ENCODE measurements at regions not wholly inside any gene's neighbourhood (a gene's known extent, or its start where the extent isn't known, plus 50 kb on each side); places are given as distances from the start of the nearest gene placed in this dataset.

DNA sequence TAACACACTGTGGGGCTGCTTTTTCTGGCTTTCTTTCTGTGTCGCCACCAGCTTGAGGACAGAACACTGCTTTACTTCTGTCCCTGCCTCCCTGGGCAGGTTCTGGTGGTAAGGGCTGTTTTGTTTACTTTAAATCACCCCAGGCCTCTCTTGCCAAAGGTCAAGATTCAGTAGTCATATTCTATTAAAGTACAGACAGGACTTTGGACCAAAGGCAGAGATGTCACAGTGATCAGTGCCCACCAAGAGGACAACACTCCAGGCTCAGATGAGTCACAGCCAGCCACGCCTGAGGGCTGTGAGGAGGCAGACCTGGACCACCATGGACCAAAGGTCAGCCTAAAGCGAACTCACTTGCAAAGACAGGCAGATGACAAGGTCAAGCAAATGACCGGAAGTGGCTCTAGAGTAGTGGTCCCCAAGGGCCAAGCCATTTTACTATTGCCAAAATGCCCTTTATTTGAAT lies 200.0 kb downstream of the RHOU start:
- H3K27ac ChIP-seq (ENCODE audit: low read length): no peak overlapping the region
- H3K27me3 ChIP-seq (ENCODE audit: control insufficient read depth, insufficient read depth, low read length): no peaks in the 10 kb centered on the region
- H3K4me3 ChIP-seq (ENCODE audit: low read depth in 2 of 2, low read length in 2 of 2): no peak overlapping the region
- in situ Hi-C loops (cut with HindIII; ENCODE audit: low pct_unique_long_range_greater_than_20kb, low sequenced_read_pairs) (no loop called here), intact Hi-C loops (cut with micrococcal nuclease; ENCODE audit: unreplicated experiment) (no loop called here)
- no peaks in the 10 kb centered on the region for H3K9me3 ChIP-seq (ENCODE audit: control insufficient read depth, insufficient read depth, low read depth, low read length)
- ChIA-PET CTCF (no interaction called here), POLR2A (no interaction called here)
- no peak for DNase-seq (ENCODE audit: low read depth, low spot score)
- ATAC-seq: no peak
- BruUV-seq (replicated peaks): no TSS peak
- no peak for TF ChIP-seq TCF7L2 (IDR thresholded peaks at IDR 0.05; ENCODE audit: low read depth, low read length)
- no peaks in the 10 kb centered on the region for H3K36me3 ChIP-seq (ENCODE audit: control insufficient read depth, insufficient read depth, low read length)
- no peaks in the 10 kb centered on the region for H3K4me1 ChIP-seq (ENCODE audit: control insufficient read depth, insufficient read depth, low read length)

DNA sequence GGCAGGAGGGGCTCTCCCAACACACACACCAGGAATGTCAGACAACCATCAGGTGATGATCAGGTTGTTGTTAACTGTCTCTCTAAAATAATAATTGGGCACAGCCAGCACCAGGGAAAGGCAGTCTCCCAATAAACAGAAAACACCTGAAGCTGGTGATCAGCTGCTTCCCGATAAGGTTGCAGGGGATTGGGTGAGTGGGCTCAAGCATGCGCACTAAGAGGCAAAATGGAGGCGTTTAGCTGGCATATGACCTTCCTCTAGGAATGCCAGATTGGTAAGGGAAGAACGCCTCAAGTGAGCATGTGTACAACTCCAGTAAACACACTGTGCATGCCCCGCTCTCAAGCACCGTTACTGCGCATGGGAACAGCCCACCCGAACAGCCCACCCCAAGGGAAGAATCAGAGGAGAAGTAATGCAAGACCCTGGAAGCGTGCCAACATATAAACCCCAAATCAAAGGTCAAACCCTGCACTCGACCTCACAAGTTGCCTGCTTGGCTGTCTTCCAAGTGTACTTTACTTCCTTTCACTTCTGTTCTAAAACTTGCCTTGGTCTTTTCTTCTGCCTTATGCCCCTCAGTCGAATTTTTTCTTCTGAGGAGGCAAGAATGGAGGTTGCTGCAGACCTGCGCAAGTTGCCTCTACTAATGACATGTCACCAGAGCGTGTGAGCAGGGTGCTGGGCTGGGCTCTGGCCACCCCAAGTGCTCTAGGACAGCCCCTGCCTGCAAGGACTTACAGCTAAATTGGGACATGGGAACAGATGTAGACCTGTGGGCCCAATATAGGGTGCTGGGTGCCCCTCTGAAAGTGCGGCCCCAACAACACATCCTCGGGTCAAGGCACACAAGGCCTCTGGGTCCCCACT lies 200.8 kb downstream of the RHOU start:
- BruUV-seq (replicated peaks): no TSS peak
- no peak for DNase-seq (ENCODE audit: low read depth, low spot score)
- ATAC-seq: no peak

More for the DNA sequence above, 200.8 kb downstream of the RHOU start:
- Histone ChIP-seq H3K4me1 (ENCODE audit: control insufficient read depth, insufficient read depth, low read length) (no peaks in the 10 kb centered on the region), H3K27me3 (ENCODE audit: control insufficient read depth, insufficient read depth, low read length) (no peaks in the 10 kb centered on the region), H3K9me3 (ENCODE audit: control insufficient read depth, insufficient read depth, low read depth, low read length) (no peaks in the 10 kb centered on the region), H3K27ac (ENCODE audit: low read length) (no peak overlapping the region), H3K36me3 (ENCODE audit: control insufficient read depth, insufficient read depth, low read length) (no peaks in the 10 kb centered on the region), H3K4me3 (ENCODE audit: low read depth in 2 of 2, low read length in 2 of 2) (no peak overlapping the region)
- POLR2A ChIA-PET: interaction anchor here (0.7 kb wide), 1 partner anchor 66 kb away, joined by 9 read pairs; no protein-coding TSS in a partner anchor
- CTCF ChIA-PET: no interaction called here
- TF ChIP-seq TCF7L2 (IDR thresholded peaks at IDR 0.05; ENCODE audit: low read depth, low read length): no peak
- TF ChIP-seq POLR2AphosphoS5 (IDR thresholded peaks at IDR 0.05; ENCODE audit: low read depth, low read length): no peak
- no peak for TF ChIP-seq SIN3A (IDR thresholded peaks at IDR 0.05; ENCODE audit: borderline replicate concordance, insufficient read depth, low read depth, low read length)
- TF ChIP-seq REST (IDR thresholded peaks at IDR 0.05; ENCODE audit: insufficient read depth in 1 of 2, low read depth in 2 of 2, low read length in 1 of 2): no peak
- TF ChIP-seq, protein P1, sequence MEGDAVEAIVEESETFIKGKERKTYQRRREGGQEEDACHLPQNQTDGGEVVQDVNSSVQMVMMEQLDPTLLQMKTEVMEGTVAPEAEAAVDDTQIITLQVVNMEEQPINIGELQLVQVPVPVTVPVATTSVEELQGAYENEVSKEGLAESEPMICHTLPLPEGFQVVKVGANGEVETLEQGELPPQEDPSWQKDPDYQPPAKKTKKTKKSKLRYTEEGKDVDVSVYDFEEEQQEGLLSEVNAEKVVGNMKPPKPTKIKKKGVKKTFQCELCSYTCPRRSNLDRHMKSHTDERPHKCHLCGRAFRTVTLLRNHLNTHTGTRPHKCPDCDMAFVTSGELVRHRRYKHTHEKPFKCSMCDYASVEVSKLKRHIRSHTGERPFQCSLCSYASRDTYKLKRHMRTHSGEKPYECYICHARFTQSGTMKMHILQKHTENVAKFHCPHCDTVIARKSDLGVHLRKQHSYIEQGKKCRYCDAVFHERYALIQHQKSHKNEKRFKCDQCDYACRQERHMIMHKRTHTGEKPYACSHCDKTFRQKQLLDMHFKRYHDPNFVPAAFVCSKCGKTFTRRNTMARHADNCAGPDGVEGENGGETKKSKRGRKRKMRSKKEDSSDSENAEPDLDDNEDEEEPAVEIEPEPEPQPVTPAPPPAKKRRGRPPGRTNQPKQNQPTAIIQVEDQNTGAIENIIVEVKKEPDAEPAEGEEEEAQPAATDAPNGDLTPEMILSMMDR (IDR thresholded peaks at IDR 0.05): no peak
- in situ Hi-C loops (cut with HindIII; ENCODE audit: low pct_unique_long_range_greater_than_20kb, low sequenced_read_pairs): no loop called here
- intact Hi-C loops (cut with micrococcal nuclease; ENCODE audit: unreplicated experiment): no loop called here

Data from Panc1 (cell line).